A549 (cell line): ENCODE measurements at regions not wholly inside any gene's neighbourhood (a gene's known extent, or its start where the extent isn't known, plus 50 kb on each side); places are given as distances from the start of the nearest gene placed in this dataset.

Experiments
- CBX2 ChIP-seq: fragments of 200-600 bp; sonication (generic); IDR thresholded peaks from 2 replicates; pipeline ENCODE4 v1.6.1; 2016; ENCODE audit warnings: low read depth, mild to moderate bottlenecking, borderline replicate concordance
- CHD2 ChIP-seq: fragments of 150-350 bp; IDR thresholded peaks from 2 replicates; pipeline ENCODE4 v1.6.1; 2014; ENCODE audit warnings: low read length; ENCODE audit not compliant: partially characterized antibody
- ESRRA ChIP-seq: fragments of 150-350 bp; IDR thresholded peaks from 2 replicates; pipeline ENCODE4 v1.6.1; 2014; ENCODE audit warnings: mild to moderate bottlenecking, low read length, borderline replicate concordance
- HDAC2 ChIP-seq: fragments of 200-600 bp; sonication (generic); IDR thresholded peaks from 2 replicates; pipeline ENCODE4 v1.6.1; 2016
- HOXA7 ChIP-seq: fragments of 250-450 bp; sonication (Bioruptor Pico); IDR thresholded peaks from 2 replicates; pipeline ENCODE4 v1.5.0; 2020; ENCODE audit warnings: mild to moderate bottlenecking, moderate library complexity
- KDM5A ChIP-seq: fragments of 200-600 bp; sonication (generic); IDR thresholded peaks from 2 replicates; pipeline ENCODE4 v1.6.1; 2016; ENCODE audit warnings: antibody characterized with exemption, mild to moderate bottlenecking
- POLR2A ChIP-seq: IDR thresholded peaks from 2 replicates; pipeline ENCODE4 v1.6.1; 2012; ENCODE audit warnings: mild to moderate bottlenecking, low read length
- RCOR1 ChIP-seq: fragments of 150-350 bp; IDR thresholded peaks from 2 replicates; pipeline ENCODE4 v1.6.1; 2014; ENCODE audit warnings: antibody characterized with exemption, low read length, low read depth
- SMC3 ChIP-seq: fragments of >200 bp; sonication (Bioruptor Twin); formaldehyde crosslinking; IDR thresholded peaks from 3 replicates; pipeline ENCODE4 v1.6.1; 2018; ENCODE audit warnings: inconsistent platforms
- TF ChIP-seq, protein P1 (sequence below): fragments of >200 bp; sonication (Bioruptor Twin); formaldehyde crosslinking; IDR thresholded peaks from 3 replicates; pipeline ENCODE4 v1.5.1; 2016
- TF ChIP-seq, protein P2 (sequence below): IDR thresholded peaks from 2 replicates; pipeline ENCODE4 v1.6.1; 2012
- TF ChIP-seq, protein P3 (sequence below): fragments of 200-600 bp; sonication (generic); IDR thresholded peaks from 2 replicates; pipeline ENCODE4 v1.6.1; 2016; ENCODE audit warnings: antibody characterized with exemption, mild to moderate bottlenecking, moderate library complexity
- TF ChIP-seq, protein P4 (sequence below): IDR thresholded peaks from 2 replicates; pipeline ENCODE4 v1.6.1; 2012

DNA sequence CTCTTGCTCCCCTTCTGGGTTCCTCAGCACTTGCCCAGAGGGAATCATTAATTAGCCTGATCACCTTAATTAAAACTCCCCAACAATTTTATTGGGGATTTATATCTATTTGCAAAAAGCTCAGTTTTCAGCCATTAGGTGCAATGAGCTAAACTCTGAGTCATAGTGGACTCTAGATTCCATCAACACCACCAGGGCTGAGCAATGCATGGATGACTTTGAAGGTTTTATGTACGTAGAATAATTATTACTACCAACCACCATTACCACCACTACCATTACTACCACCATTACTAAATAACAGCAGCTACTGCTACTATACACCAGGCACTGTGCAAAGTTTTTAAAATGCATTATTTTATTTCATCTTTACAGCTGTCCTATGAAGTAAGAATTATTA lies 81.2 kb downstream of the ZNF621 start:
- TF ChIP-seq, protein P1, sequence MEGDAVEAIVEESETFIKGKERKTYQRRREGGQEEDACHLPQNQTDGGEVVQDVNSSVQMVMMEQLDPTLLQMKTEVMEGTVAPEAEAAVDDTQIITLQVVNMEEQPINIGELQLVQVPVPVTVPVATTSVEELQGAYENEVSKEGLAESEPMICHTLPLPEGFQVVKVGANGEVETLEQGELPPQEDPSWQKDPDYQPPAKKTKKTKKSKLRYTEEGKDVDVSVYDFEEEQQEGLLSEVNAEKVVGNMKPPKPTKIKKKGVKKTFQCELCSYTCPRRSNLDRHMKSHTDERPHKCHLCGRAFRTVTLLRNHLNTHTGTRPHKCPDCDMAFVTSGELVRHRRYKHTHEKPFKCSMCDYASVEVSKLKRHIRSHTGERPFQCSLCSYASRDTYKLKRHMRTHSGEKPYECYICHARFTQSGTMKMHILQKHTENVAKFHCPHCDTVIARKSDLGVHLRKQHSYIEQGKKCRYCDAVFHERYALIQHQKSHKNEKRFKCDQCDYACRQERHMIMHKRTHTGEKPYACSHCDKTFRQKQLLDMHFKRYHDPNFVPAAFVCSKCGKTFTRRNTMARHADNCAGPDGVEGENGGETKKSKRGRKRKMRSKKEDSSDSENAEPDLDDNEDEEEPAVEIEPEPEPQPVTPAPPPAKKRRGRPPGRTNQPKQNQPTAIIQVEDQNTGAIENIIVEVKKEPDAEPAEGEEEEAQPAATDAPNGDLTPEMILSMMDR: no peak
- TF ChIP-seq POLR2A (no peak), RCOR1 (no peak), ESRRA (no peak), SMC3 (no peak), CHD2 (no peak), KDM5A (no peak), CBX2 (no peak), HDAC2 (no peak), HOXA7 (CRISPR knock-in tag) (no peak)
- TF ChIP-seq, protein P2, sequence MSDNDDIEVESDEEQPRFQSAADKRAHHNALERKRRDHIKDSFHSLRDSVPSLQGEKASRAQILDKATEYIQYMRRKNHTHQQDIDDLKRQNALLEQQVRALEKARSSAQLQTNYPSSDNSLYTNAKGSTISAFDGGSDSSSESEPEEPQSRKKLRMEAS: no peak
- TF ChIP-seq, protein P3, sequence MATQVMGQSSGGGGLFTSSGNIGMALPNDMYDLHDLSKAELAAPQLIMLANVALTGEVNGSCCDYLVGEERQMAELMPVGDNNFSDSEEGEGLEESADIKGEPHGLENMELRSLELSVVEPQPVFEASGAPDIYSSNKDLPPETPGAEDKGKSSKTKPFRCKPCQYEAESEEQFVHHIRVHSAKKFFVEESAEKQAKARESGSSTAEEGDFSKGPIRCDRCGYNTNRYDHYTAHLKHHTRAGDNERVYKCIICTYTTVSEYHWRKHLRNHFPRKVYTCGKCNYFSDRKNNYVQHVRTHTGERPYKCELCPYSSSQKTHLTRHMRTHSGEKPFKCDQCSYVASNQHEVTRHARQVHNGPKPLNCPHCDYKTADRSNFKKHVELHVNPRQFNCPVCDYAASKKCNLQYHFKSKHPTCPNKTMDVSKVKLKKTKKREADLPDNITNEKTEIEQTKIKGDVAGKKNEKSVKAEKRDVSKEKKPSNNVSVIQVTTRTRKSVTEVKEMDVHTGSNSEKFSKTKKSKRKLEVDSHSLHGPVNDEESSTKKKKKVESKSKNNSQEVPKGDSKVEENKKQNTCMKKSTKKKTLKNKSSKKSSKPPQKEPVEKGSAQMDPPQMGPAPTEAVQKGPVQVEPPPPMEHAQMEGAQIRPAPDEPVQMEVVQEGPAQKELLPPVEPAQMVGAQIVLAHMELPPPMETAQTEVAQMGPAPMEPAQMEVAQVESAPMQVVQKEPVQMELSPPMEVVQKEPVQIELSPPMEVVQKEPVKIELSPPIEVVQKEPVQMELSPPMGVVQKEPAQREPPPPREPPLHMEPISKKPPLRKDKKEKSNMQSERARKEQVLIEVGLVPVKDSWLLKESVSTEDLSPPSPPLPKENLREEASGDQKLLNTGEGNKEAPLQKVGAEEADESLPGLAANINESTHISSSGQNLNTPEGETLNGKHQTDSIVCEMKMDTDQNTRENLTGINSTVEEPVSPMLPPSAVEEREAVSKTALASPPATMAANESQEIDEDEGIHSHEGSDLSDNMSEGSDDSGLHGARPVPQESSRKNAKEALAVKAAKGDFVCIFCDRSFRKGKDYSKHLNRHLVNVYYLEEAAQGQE: no peak
- TF ChIP-seq, protein P4, sequence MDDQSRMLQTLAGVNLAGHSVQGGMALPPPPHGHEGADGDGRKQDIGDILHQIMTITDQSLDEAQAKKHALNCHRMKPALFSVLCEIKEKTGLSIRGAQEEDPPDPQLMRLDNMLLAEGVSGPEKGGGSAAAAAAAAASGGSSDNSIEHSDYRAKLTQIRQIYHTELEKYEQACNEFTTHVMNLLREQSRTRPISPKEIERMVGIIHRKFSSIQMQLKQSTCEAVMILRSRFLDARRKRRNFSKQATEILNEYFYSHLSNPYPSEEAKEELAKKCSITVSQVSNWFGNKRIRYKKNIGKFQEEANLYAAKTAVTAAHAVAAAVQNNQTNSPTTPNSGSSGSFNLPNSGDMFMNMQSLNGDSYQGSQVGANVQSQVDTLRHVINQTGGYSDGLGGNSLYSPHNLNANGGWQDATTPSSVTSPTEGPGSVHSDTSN: no peak
